Loucy (cell line): ENCODE measurements at regions not wholly inside any gene's neighbourhood (a gene's known extent, or its start where the extent isn't known, plus 50 kb on each side); places are given as distances from the start of the nearest gene placed in this dataset.

Source experiments
- H2AFZ ChIP-seq: fragments of 200-600 bp; sonication (generic); 2 replicates; pipeline ENCODE4 v1.6.0; 2016; ENCODE audit warnings: antibody characterized with exemption, mild to moderate bottlenecking, low read length, moderate library complexity
- H3F3A ChIP-seq: fragments of 200-600 bp; 2 replicates; pipeline ENCODE4 v1.6.0; 2016; ENCODE audit warnings: antibody characterized with exemption, low read depth, mild to moderate bottlenecking
- H3K27me3 ChIP-seq: fragments of 200-600 bp; sonication (generic); 2 replicates; pipeline ENCODE4 v1.6.1; 2014; ENCODE audit warnings: low read length, mild to moderate bottlenecking; ENCODE audit not compliant: insufficient read depth, poor library complexity, severe bottlenecking
- H3K36me3 ChIP-seq: fragments of 200-600 bp; sonication (generic); 2 replicates; pipeline ENCODE4 v1.6.1; 2016; ENCODE audit warnings: low read length; ENCODE audit not compliant: insufficient read depth
- H3K4me1 ChIP-seq: fragments of 200-600 bp; sonication (generic); 2 replicates; pipeline ENCODE4 v1.5.1; 2014; ENCODE audit warnings: low read length, mild to moderate bottlenecking; ENCODE audit not compliant: insufficient read depth, poor library complexity, severe bottlenecking
- H3K4me2 ChIP-seq: fragments of 200-600 bp; sonication (generic); 2 replicates; pipeline ENCODE4 v1.6.0; 2014; ENCODE audit warnings: antibody characterized with exemption, low read length, low read depth, mild to moderate bottlenecking; ENCODE audit not compliant: poor library complexity, severe bottlenecking
- H3K4me3 ChIP-seq: fragments of 200-600 bp; sonication (generic); 2 replicates; pipeline ENCODE4 v1.5.1; 2014; ENCODE audit warnings: low read length, mild to moderate bottlenecking, mixed read lengths; ENCODE audit not compliant: poor library complexity, severe bottlenecking
- H3K79me2 ChIP-seq: fragments of 200-600 bp; sonication (generic); 2 replicates; pipeline ENCODE4 v1.6.1; 2014; ENCODE audit warnings: low read length; ENCODE audit not compliant: insufficient read depth
- H3K9ac ChIP-seq: fragments of 200-600 bp; sonication (generic); 2 replicates; pipeline ENCODE4 v1.6.0; 2014; ENCODE audit warnings: mild to moderate bottlenecking, low read depth, low read length, moderate library complexity; ENCODE audit not compliant: poor library complexity, severe bottlenecking
- H3K9me2 ChIP-seq: fragments of 200-600 bp; sonication (generic); replicated peaks from 2 replicates; pipeline ENCODE4 v1.6.1; 2016; ENCODE audit warnings: low read depth, low read length, mixed read lengths
- H3K9me3 ChIP-seq: fragments of 200-600 bp; sonication (generic); 2 replicates; pipeline ENCODE4 v1.6.1; 2014; ENCODE audit warnings: mild to moderate bottlenecking, antibody characterized with exemption, low read length, low read depth; ENCODE audit not compliant: insufficient read depth
- H4K20me1 ChIP-seq: fragments of 200-600 bp; sonication (generic); 2 replicates; pipeline ENCODE4 v1.6.0; 2014; ENCODE audit warnings: antibody characterized with exemption, low read length, mild to moderate bottlenecking; ENCODE audit not compliant: insufficient read depth, poor library complexity, severe bottlenecking
- CTCF ChIP-seq: fragments of 200-600 bp; sonication (generic); conservative IDR thresholded peaks from 2 replicates; pipeline ENCODE4 v1.5.1; 2014; ENCODE audit warnings: mild to moderate bottlenecking, antibody characterized with exemption, low read length
- EZH2phosphoT487 ChIP-seq: fragments of 200-600 bp; IDR thresholded peaks from 2 replicates; pipeline ENCODE4 v1.6.1; 2018; ENCODE audit warnings: antibody characterized with exemption, mild to moderate bottlenecking, moderate library complexity, borderline replicate concordance

DNA sequence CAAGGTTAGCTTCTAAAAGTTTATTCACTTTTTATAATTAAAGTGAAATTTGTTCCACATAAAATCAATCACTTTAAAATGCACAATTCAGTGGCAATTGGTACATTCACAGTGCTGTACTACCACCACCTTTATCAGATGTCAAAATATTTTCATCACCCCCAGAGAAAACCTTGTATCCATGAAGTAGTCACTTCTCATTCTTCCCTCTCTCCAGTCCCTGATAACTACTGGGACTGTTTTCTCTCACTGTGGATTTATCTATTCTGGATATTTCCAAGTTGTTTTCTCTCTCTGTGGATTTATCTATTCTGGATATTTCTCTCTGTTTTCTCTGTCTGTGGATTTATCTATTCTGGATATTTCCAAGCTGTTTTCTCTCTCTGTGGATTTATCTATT is 435.4 kb upstream of the CNTNAP2 start:
- peaks cover 6% of the 10 kb centered on the region; the same call in 1 of the 2 replicates for H3K9me3 ChIP-seq
- no peak overlapping the region for H3K4me2 ChIP-seq
- H3K4me3 ChIP-seq, result no peak overlapping the region
- H3K36me3 ChIP-seq, result no peaks in the 10 kb centered on the region
- H3K9me2 ChIP-seq, result 0 out of 2 replicates have a peak, but pooled peaks cover 3% of the 10 kb centered on the region
- no peak overlapping the region for H2AFZ ChIP-seq
- no peaks in the 10 kb centered on the region for H3F3A ChIP-seq
- H3K79me2 ChIP-seq, result no peaks in the 10 kb centered on the region
- H3K9ac ChIP-seq, result no peak overlapping the region
- no peaks in the 10 kb centered on the region for H3K4me1 ChIP-seq
- TF ChIP-seq EZH2phosphoT487, result no peak
- no peak for TF ChIP-seq CTCF
- H3K27me3 ChIP-seq, result no peaks in the 10 kb centered on the region
- H4K20me1 ChIP-seq, result no peaks in the 10 kb centered on the region

GRCh38 chr7:145665499-145666258 is 450.9 kb upstream of the CNTNAP2 start:
- Histone ChIP-seq H3K79me2 (no peaks in the 10 kb centered on the region), H3K4me1 (no peaks in the 10 kb centered on the region), H3K27me3 (no peaks in the 10 kb centered on the region), H2AFZ (no peak overlapping the region), H3K4me3 (no peak overlapping the region), H3K36me3 (no peaks in the 10 kb centered on the region), H3K9me2 (no peaks in the 10 kb centered on the region), H3K9ac (no peak overlapping the region), H3K9me3 (no peaks in the 10 kb centered on the region), H4K20me1 (no peaks in the 10 kb centered on the region), H3K4me2 (no peak overlapping the region), H3F3A (no peaks in the 10 kb centered on the region)
- TF ChIP-seq EZH2phosphoT487 (no peak), CTCF (no peak)

- Histone ChIP-seq H3K9ac (no peak overlapping the region), H2AFZ (no peak overlapping the region), H3K4me1 (no peaks in the 10 kb centered on the region), H3K4me3 (no peak overlapping the region), H3K79me2 (no peaks in the 10 kb centered on the region), H4K20me1 (no peaks in the 10 kb centered on the region), H3K36me3 (no peaks in the 10 kb centered on the region), H3K9me3 (no peaks in the 10 kb centered on the region), H3K4me2 (no peak overlapping the region), H3K9me2 (no peaks in the 10 kb centered on the region), H3F3A (no peaks in the 10 kb centered on the region), H3K27me3 (no peaks in the 10 kb centered on the region)
- no peak for TF ChIP-seq CTCF
- no peak for TF ChIP-seq EZH2phosphoT487
These were observed 460.9 kb upstream of the CNTNAP2 start for GRCh38 chr7:145655666-145656065.
